ENCODE measurements at regions not wholly inside any gene's neighbourhood (a gene's known extent, or its start where the extent isn't known, plus 50 kb on each side); places are given as distances from the start of the nearest gene placed in this dataset.

DNA sequence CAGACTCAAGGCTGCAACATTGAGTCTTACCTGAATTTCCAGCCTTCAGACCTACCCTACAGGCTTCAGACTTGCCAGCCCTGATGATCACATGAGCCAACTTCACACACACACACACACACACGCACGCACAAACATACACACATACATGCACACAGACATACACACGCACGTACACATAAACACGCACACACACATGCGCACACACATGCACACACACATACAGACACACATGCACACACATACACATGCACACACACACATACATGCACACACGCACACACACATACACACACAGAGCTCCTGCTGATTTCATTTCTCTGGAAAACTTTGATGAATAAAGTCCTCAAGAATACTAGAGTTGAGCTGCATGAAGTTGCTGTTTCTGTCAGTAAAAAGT is 78.3 kb upstream of the SLC2A1 start (continued):
- no peak for TF ChIP-seq ZNF462 (CRISPR knock-in tag; IDR thresholded peaks at IDR 0.05)
- no peak for TF ChIP-seq EZH2 (IDR thresholded peaks at IDR 0.05; ENCODE audit: low read depth, unreplicated experiment)
- no peak for TF ChIP-seq STAT1 (IDR thresholded peaks at IDR 0.05; ENCODE audit: unreplicated experiment)
- TF ChIP-seq CREB1 (CRISPR knock-in tag; IDR thresholded peaks at IDR 0.05; ENCODE audit: low read depth) = no peak
- no peak for TF ChIP-seq POLR2AphosphoS5 (IDR thresholded peaks at IDR 0.05; ENCODE audit: low read depth)
- TF ChIP-seq JUNB (IDR thresholded peaks at IDR 0.05; ENCODE audit: unreplicated experiment) = no peak
- TF ChIP-seq, protein P1, sequence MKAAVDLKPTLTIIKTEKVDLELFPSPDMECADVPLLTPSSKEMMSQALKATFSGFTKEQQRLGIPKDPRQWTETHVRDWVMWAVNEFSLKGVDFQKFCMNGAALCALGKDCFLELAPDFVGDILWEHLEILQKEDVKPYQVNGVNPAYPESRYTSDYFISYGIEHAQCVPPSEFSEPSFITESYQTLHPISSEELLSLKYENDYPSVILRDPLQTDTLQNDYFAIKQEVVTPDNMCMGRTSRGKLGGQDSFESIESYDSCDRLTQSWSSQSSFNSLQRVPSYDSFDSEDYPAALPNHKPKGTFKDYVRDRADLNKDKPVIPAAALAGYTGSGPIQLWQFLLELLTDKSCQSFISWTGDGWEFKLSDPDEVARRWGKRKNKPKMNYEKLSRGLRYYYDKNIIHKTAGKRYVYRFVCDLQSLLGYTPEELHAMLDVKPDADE (IDR thresholded peaks at IDR 0.05) = no peak
- no peak for TF ChIP-seq NANOG (IDR thresholded peaks at IDR 0.05; ENCODE audit: borderline replicate concordance)
- TF ChIP-seq ZNF114 (CRISPR knock-in tag; IDR thresholded peaks at IDR 0.05) = no peak
